ENCODE measurements at regions not wholly inside any gene's neighbourhood (a gene's known extent, or its start where the extent isn't known, plus 50 kb on each side); places are given as distances from the start of the nearest gene placed in this dataset.

- peaks cover 2% of the 10 kb centered on the region for H3K9me3 Mint-ChIP-seq (ENCODE audit: low read depth, unreplicated experiment)
- H3K4me3 Mint-ChIP-seq (ENCODE audit: low read depth, unreplicated experiment), result no peak overlapping the region
- H3K27ac Mint-ChIP-seq (ENCODE audit: unreplicated experiment), result no peak overlapping the region
- no TSS peak for BruUV-seq (replicated peaks)
- H3K4me1 Mint-ChIP-seq (ENCODE audit: low read depth, unreplicated experiment), result no peaks in the 10 kb centered on the region
- CTCF ChIA-PET, result no interaction called here
- intact Hi-C loops (cut with micrococcal nuclease; ENCODE audit: unreplicated experiment), result no loop called here
- no peaks in the 10 kb centered on the region for H3K36me3 Mint-ChIP-seq (ENCODE audit: insufficient read depth, unreplicated experiment)
- TF ChIP-seq CTCF (IDR thresholded peaks at IDR 0.05; ENCODE audit: unreplicated experiment), result no peak
- no peak for DNase-seq
- no peaks in the 10 kb centered on the region for H3K27me3 Mint-ChIP-seq (ENCODE audit: unreplicated experiment)
Measured at GRCh38 chrX:10749113-10749512, 128.7 kb upstream of the MID1 start.

GRCh38 chrX:10750581-10750980 is 130.2 kb upstream of the MID1 start:
- CTCF ChIA-PET, result no interaction called here
- intact Hi-C loops (cut with micrococcal nuclease; ENCODE audit: unreplicated experiment), result no loop called here
- Mint-ChIP-seq H3K36me3 (ENCODE audit: insufficient read depth, unreplicated experiment) (no peaks in the 10 kb centered on the region), H3K27me3 (ENCODE audit: unreplicated experiment) (no peaks in the 10 kb centered on the region), H3K9me3 (ENCODE audit: low read depth, unreplicated experiment) (peaks cover 2% of the 10 kb centered on the region), H3K27ac (ENCODE audit: unreplicated experiment) (no peak overlapping the region), H3K4me1 (ENCODE audit: low read depth, unreplicated experiment) (peaks cover 9% of the 10 kb centered on the region), H3K4me3 (ENCODE audit: low read depth, unreplicated experiment) (no peak overlapping the region)
- TF ChIP-seq CTCF (IDR thresholded peaks at IDR 0.05; ENCODE audit: unreplicated experiment), result no peak
- DNase-seq, result no peak
- no TSS peak for BruUV-seq (replicated peaks)

GRCh38 chrX:10753116-10753515 is 132.7 kb upstream of the MID1 start:
- no peaks in the 10 kb centered on the region for H3K36me3 Mint-ChIP-seq (ENCODE audit: insufficient read depth, unreplicated experiment)
- CTCF ChIA-PET, result no interaction called here
- H3K27ac Mint-ChIP-seq (ENCODE audit: unreplicated experiment), result no peak overlapping the region
- no peak for DNase-seq
- H3K4me3 Mint-ChIP-seq (ENCODE audit: low read depth, unreplicated experiment), result no peak overlapping the region
- H3K4me1 Mint-ChIP-seq (ENCODE audit: low read depth, unreplicated experiment), result peaks cover 23% of the 10 kb centered on the region
- intact Hi-C loops (cut with micrococcal nuclease; ENCODE audit: unreplicated experiment), result no loop called here
- H3K9me3 Mint-ChIP-seq (ENCODE audit: low read depth, unreplicated experiment), result peaks cover 2% of the 10 kb centered on the region
- no peak for TF ChIP-seq CTCF (IDR thresholded peaks at IDR 0.05; ENCODE audit: unreplicated experiment)
- H3K27me3 Mint-ChIP-seq (ENCODE audit: unreplicated experiment), result no peaks in the 10 kb centered on the region
- no TSS peak for BruUV-seq (replicated peaks)

GRCh38 chrX:10754445-10754844 is 134.1 kb upstream of the MID1 start:
- Mint-ChIP-seq H3K27me3 (ENCODE audit: unreplicated experiment) (no peaks in the 10 kb centered on the region), H3K4me1 (ENCODE audit: low read depth, unreplicated experiment) (peaks cover 23% of the 10 kb centered on the region), H3K27ac (ENCODE audit: unreplicated experiment) (no peak overlapping the region), H3K36me3 (ENCODE audit: insufficient read depth, unreplicated experiment) (no peaks in the 10 kb centered on the region), H3K9me3 (ENCODE audit: low read depth, unreplicated experiment) (peaks cover 2% of the 10 kb centered on the region), H3K4me3 (ENCODE audit: low read depth, unreplicated experiment) (no peak overlapping the region)
- TF ChIP-seq CTCF (IDR thresholded peaks at IDR 0.05; ENCODE audit: unreplicated experiment), result no peak
- CTCF ChIA-PET, result no interaction called here
- no TSS peak for BruUV-seq (replicated peaks)
- DNase-seq, result no peak
- intact Hi-C loops (cut with micrococcal nuclease; ENCODE audit: unreplicated experiment), result no loop called here

All from Calu3 (cell line).